HepG2 (cell line): ENCODE measurements at regions not wholly inside any gene's neighbourhood (a gene's known extent, or its start where the extent isn't known, plus 50 kb on each side); places are given as distances from the start of the nearest gene placed in this dataset.

Source experiments
- ATAC-seq: fragments of 200-7000 bp; cut with Tn5 transposase; 3 replicates; pipeline ENCODE4 v1.9.1; 2020; ENCODE audit warnings: mild to moderate bottlenecking, moderate library complexity
- BruUV-seq: library from RNA; stranded (reverse); fragments of 400-500 nt; replicated peaks from 2 replicates; lab custom pipeline; 2021; lab: Mats Ljungman, UMichigan
- CTCF ChIA-PET: fragments of 300-600 bp; formaldehyde crosslinking; extraction: SDS; loops from one replicate; lab custom pipeline; 2021; ENCODE audit warnings: low total read pairs, inconsistent platforms, low intra/inter-chr PET ratio; lab: Yijun Ruan, JAX
- POLR2A ChIA-PET: fragments of 350-600 bp; sonication (Branson Sonifier 250); formaldehyde crosslinking; loops from one replicate; lab custom pipeline; 2020; ENCODE audit warnings: antibody characterized with exemption, inconsistent platforms; lab: Yijun Ruan, JAX
- DNase-seq: peaks from one replicate; pipeline ENCODE4 v3.0.0-alpha.2; 2015; ENCODE audit warnings: low spot score
- FAIRE-seq: peaks from 3 replicates; lab custom pipeline; 2011; peaks lifted over from hg19 to GRCh38; lab: Jason Lieb, UNC
- H2AFZ ChIP-seq: one replicate; pipeline ENCODE4 v1.6.1; 2011; ENCODE audit warnings: low read length, inconsistent platforms
- H3K27ac ChIP-seq: fragments of 300-600 bp; 3 replicates; pipeline ENCODE4 v1.8.0; 2011; ENCODE audit warnings: mixed run types, mild to moderate bottlenecking, mixed read lengths, low read length, inconsistent platforms; ENCODE audit not compliant: insufficient read depth; ENCODE audit errors: extremely low read length
- H3K27me3 ChIP-seq, 2 experiments: fragments of 200-600 bp in 1 of 2; 2 replicates in 1 of 2; 3 replicates in 1 of 2; pipeline versions ENCODE4 v1.6.0 to v1.8.0; 2011; ENCODE audit warnings: low read length in 2 of 2, mild to moderate bottlenecking in 2 of 2, moderate library complexity in 2 of 2, inconsistent platforms in 1 of 2; ENCODE audit not compliant: insufficient read depth in 2 of 2, control insufficient read depth in 1 of 2
- H3K36me3 ChIP-seq, 2 experiments: fragments of 200-600 bp in 1 of 2; replicated peaks in 1 of 2; 2 replicates in 1 of 2; 3 replicates in 1 of 2; pipeline versions ENCODE4 v1.5.1 to v1.8.0; 2011; ENCODE audit warnings: low read length in 2 of 2, inconsistent platforms in 1 of 2; ENCODE audit not compliant: insufficient read depth in 2 of 2, control insufficient read depth in 1 of 2
- H3K4me1 ChIP-seq: 2 replicates; pipeline ENCODE4 v1.5.1; 2012; ENCODE audit warnings: low read length, inconsistent platforms; ENCODE audit not compliant: insufficient read depth
- H3K4me2 ChIP-seq: 2 replicates; pipeline ENCODE4 v1.6.0; 2011; ENCODE audit warnings: low read depth, low read length, inconsistent platforms
- H3K4me3 ChIP-seq, 3 experiments: fragments of 200-600 bp in 1 of 3; sonication (generic), shearing (Covaris generic) in 1 of 3; replicated peaks in 1 of 3; 2 replicates each; pipeline ENCODE4 v1.5.1; 2011 to 2016; ENCODE audit warnings: low read length in 3 of 3, inconsistent platforms in 2 of 3, low read depth in 2 of 3, mild to moderate bottlenecking in 2 of 3, control low read depth in 1 of 3, mixed read lengths in 1 of 3; ENCODE audit not compliant: insufficient read depth in 1 of 3
- H3K79me2 ChIP-seq: one replicate; pipeline ENCODE4 v1.6.1; 2011; ENCODE audit warnings: low read length, inconsistent platforms; ENCODE audit not compliant: insufficient read depth
- H3K9ac ChIP-seq: 2 replicates; pipeline ENCODE4 v1.6.0; 2011; ENCODE audit warnings: mild to moderate bottlenecking, low read depth, low read length, inconsistent platforms; ENCODE audit not compliant: insufficient read depth
- H3K9me3 ChIP-seq: 2 replicates; pipeline ENCODE4 v1.5.1; 2012; ENCODE audit warnings: mild to moderate bottlenecking, low read length
- H4K20me1 ChIP-seq: 2 replicates; pipeline ENCODE4 v1.6.0; 2011; ENCODE audit warnings: inconsistent platforms, mild to moderate bottlenecking, low read length, moderate library complexity; ENCODE audit not compliant: insufficient read depth
- ARNT ChIP-seq: fragments of 450-650 bp; IDR thresholded peaks from 2 replicates; pipeline ENCODE4 v1.6.1; 2017
- FOSL1 ChIP-seq: sonication (generic); formaldehyde crosslinking; IDR thresholded peaks from 2 replicates; pipeline ENCODE4 v1.9.0; 2021; ENCODE audit warnings: missing genetic modification reagents, borderline replicate concordance
- RNF2 ChIP-seq: fragments of 450-650 bp; conservative IDR thresholded peaks from 2 replicates; pipeline ENCODE4 v1.6.1; 2016; ENCODE audit warnings: low read depth
- ZBTB14 ChIP-seq: sonication (generic); formaldehyde crosslinking; IDR thresholded peaks from 2 replicates; pipeline ENCODE4 v1.4.0; 2020; ENCODE audit warnings: missing genetic modification reagents
- ZNF20 ChIP-seq: sonication (generic); formaldehyde crosslinking; IDR thresholded peaks from 2 replicates; pipeline ENCODE4 v1.4.0; 2020; ENCODE audit warnings: mild to moderate bottlenecking, moderate library complexity, missing genetic modification reagents
- ZNF280B ChIP-seq: sonication (generic); formaldehyde crosslinking; IDR thresholded peaks from 2 replicates; pipeline ENCODE4 v1.5.0; 2020; ENCODE audit warnings: missing genetic modification reagents, mild to moderate bottlenecking, borderline replicate concordance
- ZNF883 ChIP-seq: sonication (generic); formaldehyde crosslinking; IDR thresholded peaks from 2 replicates; pipeline ENCODE4 v1.5.1; 2020; ENCODE audit warnings: mild to moderate bottlenecking, missing genetic modification reagents; ENCODE audit errors: not compliant biosample characterization
- WGBS: methylation state at CpG from one replicate; pipeline ENCODE4 v1.1.6; 2017; ENCODE audit warnings: low lambda C conversion rate; 5-methylcytosine and 5-hydroxymethylcytosine counted together
- in situ Hi-C: cut with HindIII; loops from 2 replicates; pipeline ENCODE4 v1.10.0; 2017; ENCODE audit warnings: low pct_unique_long_range_greater_than_20kb; ENCODE audit not compliant: extremely low pct_ligation_motif_present
- intact Hi-C: fragments of 100-400 bp; cut with micrococcal nuclease; formaldehyde crosslinking; loops from one replicate; pipeline ENCODE4 v1.10.0; 2022; ENCODE audit not compliant: unreplicated experiment

- Histone ChIP-seq H3K27ac (no peak overlapping the region), H3K9ac (no peak overlapping the region), H2AFZ (no peak overlapping the region), H3K4me2 (no peak overlapping the region), H3K27me3 (no peaks in the 10 kb centered on the region), H3K79me2 (no peaks in the 10 kb centered on the region), H3K4me1 (no peaks in the 10 kb centered on the region), H3K9me3 (no peaks in the 10 kb centered on the region), H3K36me3 (no peaks in the 10 kb centered on the region), H4K20me1 (no peaks in the 10 kb centered on the region), H3K4me3 (no peak overlapping the region)
- WGBS, result 34% methylated on average over 3 of the region's 3 CpGs
- in situ Hi-C loops (no loop called here), intact Hi-C loops (no loop called here)
- ChIA-PET POLR2A (no interaction called here), CTCF (no interaction called here)
- no TSS peak for BruUV-seq
- no peak for ATAC-seq
- no peak for DNase-seq
- no peak for FAIRE-seq
- TF ChIP-seq ZNF883 (CRISPR knock-in tag) (no peak), ZNF20 (CRISPR knock-in tag) (no peak), RNF2 (no peak), ZBTB14 (CRISPR knock-in tag) (no peak), FOSL1 (CRISPR knock-in tag) (no peak), ZNF280B (CRISPR knock-in tag) (no peak), ARNT (no peak)
These were observed 147.7 kb upstream of the SLC1A3 start for GRCh38 chr5:36458746-36459145.
